ENCODE measurements at regions not wholly inside any gene's neighbourhood (a gene's known extent, or its start where the extent isn't known, plus 50 kb on each side); places are given as distances from the start of the nearest gene placed in this dataset.

DNA sequence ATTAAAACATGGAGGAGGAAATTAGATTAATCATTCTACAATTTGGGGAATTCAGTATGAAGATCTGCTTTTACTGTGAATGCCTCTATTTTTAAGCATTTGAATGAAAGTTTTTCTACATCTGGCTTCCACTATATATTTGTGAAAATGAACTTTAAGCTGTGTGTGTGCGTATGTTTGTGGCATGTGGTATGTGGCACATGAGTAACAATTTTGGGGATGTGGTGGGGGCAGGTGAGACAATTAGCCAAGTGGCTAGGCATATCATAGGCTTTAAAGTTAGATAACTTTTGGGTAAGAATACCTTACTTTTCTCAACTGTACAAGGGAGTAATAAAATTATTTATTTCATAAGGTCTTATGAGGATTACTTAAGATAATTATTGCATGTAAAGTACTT lies 81.5 kb downstream of the ZNF22 start:
- TF ChIP-seq CTCF (IDR thresholded peaks at IDR 0.05) (no peak), POLR2AphosphoS5 (IDR thresholded peaks at IDR 0.05) (no peak), POLR2A (IDR thresholded peaks at IDR 0.05) (no peak)

All from upper lobe of left lung (tissue), 4 donors.